Left lung (tissue), 4 donors: ENCODE measurements at regions not wholly inside any gene's neighbourhood (a gene's known extent, or its start where the extent isn't known, plus 50 kb on each side); places are given as distances from the start of the nearest gene placed in this dataset.

Experiments used
- ATAC-seq: fragments of 200-7000 bp; cut with Tn5 transposase; one replicate; pipeline ENCODE4 v1.9.1; 2020; ENCODE audit warnings: moderate library complexity
- DNase-seq, 4 donors: peaks; one replicate each; pipeline ENCODE4 v3.0.0-alpha.2; 2013 to 2020
- H3K27ac ChIP-seq, 2 donors: fragments of 200-600 bp; sonication (generic) in 1 of 2; one replicate each; pipeline versions ENCODE4 v1.5.0 to v1.8.0; 2020 to 2021
- H3K27me3 ChIP-seq, 2 donors: fragments of 200-600 bp; sonication (generic) in 1 of 2; one replicate each; pipeline versions ENCODE4 v1.5.0 to v1.8.0; 2020 to 2021
- H3K36me3 ChIP-seq, 2 donors: fragments of 200-600 bp; sonication (generic) in 1 of 2; one replicate each; pipeline versions ENCODE4 v1.5.0 to v1.8.0; 2020 to 2021
- H3K4me1 ChIP-seq, 2 donors: fragments of 200-600 bp; one replicate each; pipeline ENCODE4 v1.8.0; 2021
- H3K4me3 ChIP-seq, 2 donors: fragments of 200-600 bp; sonication (generic) in 1 of 2; one replicate each; pipeline versions ENCODE4 v1.5.0 to v1.8.0; 2020 to 2021; ENCODE audit warnings: mild to moderate bottlenecking in 1 of 2
- H3K9me3 ChIP-seq, 2 donors: fragments of 200-600 bp; sonication (generic) in 1 of 2; one replicate each; pipeline versions ENCODE4 v1.5.0 to v1.8.0; 2020 to 2021
- intact Hi-C, 2 donors: fragments of 100-400 bp; cut with DNase I; formaldehyde crosslinking; loops; one replicate each; pipeline versions ENCODE4 v1.11.2 to v1.14.2; 2022
- TF ChIP-seq, protein P1 (sequence below), 2 donors: fragments of 200-600 bp; sonication (generic) in 1 of 2; IDR thresholded peaks; one replicate each; pipeline versions ENCODE4 v1.5.0 to v1.8.0; 2021; ENCODE audit warnings: antibody characterized with exemption in 2 of 2
- donor health status: DM: no; HTN: yes; CAD: no.
- donor health status: DM: no; HTN: no; CAD: no.

DNA sequence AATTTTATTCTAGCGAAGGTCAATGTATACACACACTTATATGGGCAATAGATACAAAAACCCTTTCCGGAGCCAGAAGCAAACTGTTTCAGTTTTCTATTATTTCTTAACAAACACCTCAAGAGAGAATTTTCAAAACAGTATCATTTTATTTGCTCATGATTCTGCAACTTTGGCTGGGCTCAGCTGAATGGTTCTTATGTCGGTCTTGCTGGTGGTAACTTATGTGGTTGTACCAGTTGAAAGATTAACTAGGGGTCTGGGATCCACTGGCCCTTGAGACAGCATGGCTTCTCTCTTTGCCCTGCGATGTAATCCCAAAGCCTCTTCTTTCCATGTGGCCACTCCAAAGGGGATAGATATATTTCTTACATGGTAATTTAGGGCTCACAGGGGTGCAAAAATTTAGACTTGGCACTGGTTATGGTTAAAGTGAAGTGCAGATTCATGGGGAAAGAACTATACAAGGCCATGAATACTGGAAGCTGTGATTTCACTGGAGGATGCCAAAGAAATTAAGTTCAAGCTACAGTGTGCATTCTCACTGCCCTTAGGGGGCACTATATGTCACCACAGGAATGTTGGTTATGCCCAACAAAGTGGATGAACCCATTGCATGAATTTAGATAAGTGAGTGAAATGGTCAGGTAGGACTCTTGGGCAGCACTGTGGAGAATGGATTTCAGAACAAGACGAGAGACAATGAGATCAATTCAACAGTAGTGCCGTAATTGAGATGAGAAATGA is 94.3 kb upstream of the NAV3 start:
- Histone ChIP-seq H3K27ac (no peak overlapping the region), H3K36me3 (no peaks in the 10 kb centered on the region), H3K9me3 (peaks cover 0 to 13% of the 10 kb centered on the region in 2 donors), H3K4me3 (no peak overlapping the region), H3K4me1 (no peaks in the 10 kb centered on the region), H3K27me3 (no peaks in the 10 kb centered on the region)
- TF ChIP-seq, protein P1, sequence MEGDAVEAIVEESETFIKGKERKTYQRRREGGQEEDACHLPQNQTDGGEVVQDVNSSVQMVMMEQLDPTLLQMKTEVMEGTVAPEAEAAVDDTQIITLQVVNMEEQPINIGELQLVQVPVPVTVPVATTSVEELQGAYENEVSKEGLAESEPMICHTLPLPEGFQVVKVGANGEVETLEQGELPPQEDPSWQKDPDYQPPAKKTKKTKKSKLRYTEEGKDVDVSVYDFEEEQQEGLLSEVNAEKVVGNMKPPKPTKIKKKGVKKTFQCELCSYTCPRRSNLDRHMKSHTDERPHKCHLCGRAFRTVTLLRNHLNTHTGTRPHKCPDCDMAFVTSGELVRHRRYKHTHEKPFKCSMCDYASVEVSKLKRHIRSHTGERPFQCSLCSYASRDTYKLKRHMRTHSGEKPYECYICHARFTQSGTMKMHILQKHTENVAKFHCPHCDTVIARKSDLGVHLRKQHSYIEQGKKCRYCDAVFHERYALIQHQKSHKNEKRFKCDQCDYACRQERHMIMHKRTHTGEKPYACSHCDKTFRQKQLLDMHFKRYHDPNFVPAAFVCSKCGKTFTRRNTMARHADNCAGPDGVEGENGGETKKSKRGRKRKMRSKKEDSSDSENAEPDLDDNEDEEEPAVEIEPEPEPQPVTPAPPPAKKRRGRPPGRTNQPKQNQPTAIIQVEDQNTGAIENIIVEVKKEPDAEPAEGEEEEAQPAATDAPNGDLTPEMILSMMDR (IDR thresholded peaks at IDR 0.05), result no peak
- no peak for DNase-seq
- no peak for ATAC-seq
- intact Hi-C loops, result no loop called here

DNA sequence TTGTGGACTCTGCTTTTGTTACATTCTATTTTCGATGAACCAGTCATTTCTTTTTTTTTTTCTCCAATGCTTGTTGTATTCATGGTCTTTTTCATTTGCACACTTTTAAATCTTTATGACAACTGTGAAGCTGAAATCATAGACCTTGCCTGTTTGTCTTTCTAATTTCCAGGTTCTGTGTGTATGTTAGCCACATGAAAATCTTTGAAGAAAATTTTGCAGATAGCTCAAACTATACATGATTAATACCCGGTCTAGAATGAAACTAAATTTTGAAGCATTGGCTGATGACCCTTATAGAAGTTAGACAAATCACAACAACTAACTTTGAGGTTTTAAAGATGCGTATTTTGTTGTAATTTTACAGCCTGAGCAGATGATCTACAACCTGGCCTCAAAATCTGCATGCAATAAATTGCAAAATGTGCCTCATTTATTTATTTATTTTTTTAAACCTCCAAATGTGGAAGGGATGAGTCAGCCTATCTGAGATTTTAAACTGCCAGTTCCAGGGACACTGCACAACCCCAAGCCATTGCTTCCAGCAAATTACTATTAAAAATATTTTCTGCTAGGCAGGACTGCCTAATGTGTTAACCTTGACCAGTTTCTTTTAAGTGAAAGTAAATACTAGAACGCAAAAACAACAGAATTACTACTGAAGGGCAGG is 96.3 kb upstream of the NAV3 start:
- TF ChIP-seq, protein P1 (IDR thresholded peaks at IDR 0.05), result no peak
- ATAC-seq, result no peak
- Histone ChIP-seq H3K27me3 (no peaks in the 10 kb centered on the region), H3K36me3 (no peaks in the 10 kb centered on the region), H3K4me3 (no peak overlapping the region), H3K4me1 (no peaks in the 10 kb centered on the region), H3K27ac (no peak overlapping the region), H3K9me3 (peaks cover 0 to 13% of the 10 kb centered on the region in 2 donors)
- DNase-seq, result no peak
- intact Hi-C loops, result no loop called here

DNA sequence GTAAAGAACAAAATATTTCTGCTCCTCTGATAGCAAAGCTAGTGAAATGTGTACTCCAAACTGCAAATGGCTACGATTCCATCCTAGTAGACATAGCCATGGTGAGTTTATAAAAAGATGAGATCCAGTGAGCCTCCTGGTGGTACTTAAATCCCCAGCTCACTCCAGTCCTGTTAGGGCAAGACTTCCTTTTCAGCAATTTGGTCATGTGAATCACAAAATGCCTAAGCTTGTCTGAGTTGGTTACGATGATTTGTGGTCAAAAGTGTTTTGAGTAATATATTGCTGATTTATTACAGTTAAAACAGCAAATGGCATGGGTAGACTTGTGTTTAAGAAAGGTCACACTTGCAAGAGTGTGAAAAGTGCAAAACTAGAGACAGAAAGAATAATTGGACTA is 102.7 kb upstream of the NAV3 start:
- intact Hi-C loops, result loop anchor here in 1 of 2 donors (5.0 kb wide), 1 partner anchor 199 kb away; no protein-coding TSS in a partner anchor
- ATAC-seq, result no peak

DNA sequence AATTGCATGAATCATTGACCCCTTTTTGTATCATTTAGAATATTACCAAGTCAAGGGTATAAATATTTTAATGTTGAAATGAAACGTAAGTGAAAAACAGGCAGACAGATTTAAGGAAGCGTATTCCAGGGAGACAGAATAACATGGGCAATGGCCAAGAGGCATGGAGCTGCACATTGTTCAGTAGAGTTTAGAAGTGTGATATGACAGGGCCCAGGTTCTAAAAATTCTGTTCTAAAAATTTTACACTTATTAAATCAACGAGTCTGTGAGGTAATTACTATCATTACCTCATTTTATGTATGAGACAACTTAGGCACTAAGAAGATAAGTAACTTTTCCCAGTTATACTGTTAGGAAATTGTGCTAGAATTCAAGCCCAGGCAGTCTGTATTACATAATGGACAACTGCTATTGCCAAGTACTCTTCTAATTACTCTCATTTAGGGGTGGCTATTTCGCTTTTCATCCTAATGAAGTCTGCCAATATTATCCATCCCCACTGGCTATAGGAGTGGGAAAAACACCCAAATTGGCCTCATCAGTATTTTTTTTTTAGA is 103.2 kb upstream of the NAV3 start:
- no peak for ATAC-seq
- intact Hi-C loops, result loop anchor here in 1 of 2 donors (5.0 kb wide), 1 partner anchor 200 kb away; no protein-coding TSS in a partner anchor

More for the DNA sequence above, 102.7 kb upstream of the NAV3 start:
- no peaks in the 10 kb centered on the region for H3K4me1 ChIP-seq
- no peak overlapping the region for H3K27ac ChIP-seq
- DNase-seq, result no peak
- H3K27me3 ChIP-seq, result no peaks in the 10 kb centered on the region
- H3K36me3 ChIP-seq, result no peaks in the 10 kb centered on the region
- H3K4me3 ChIP-seq, result no peak overlapping the region
- no peaks in the 10 kb centered on the region for H3K9me3 ChIP-seq
- TF ChIP-seq, protein P1 (IDR thresholded peaks at IDR 0.05), result no peak

More for the DNA sequence above, 103.2 kb upstream of the NAV3 start:
- peak in 2 of 4 donors; percentile 40 to 53 for DNase-seq
- no peak overlapping the region for H3K27ac ChIP-seq
- H3K4me3 ChIP-seq, result no peak overlapping the region
- no peaks in the 10 kb centered on the region for H3K27me3 ChIP-seq
- no peaks in the 10 kb centered on the region for H3K4me1 ChIP-seq
- no peaks in the 10 kb centered on the region for H3K36me3 ChIP-seq
- TF ChIP-seq, protein P1 (IDR thresholded peaks at IDR 0.05), result no peak
- no peaks in the 10 kb centered on the region for H3K9me3 ChIP-seq
